CD4-positive, alpha-beta T cell treated with Interleukin-6 at 100 ng/mL for 8 hours (primary cell): ENCODE measurements at regions not wholly inside any gene's neighbourhood (a gene's known extent, or its start where the extent isn't known, plus 50 kb on each side); places are given as distances from the start of the nearest gene placed in this dataset.
A peak's percentile ranks its signal among the peaks of the same experiment; 100 is the strongest.

Experiments used
- DNase-seq: peaks from one replicate; pipeline ENCODE4 v3.0.0-alpha.2; 2020; ENCODE audit warnings: mixed read lengths, low spot score

DNA sequence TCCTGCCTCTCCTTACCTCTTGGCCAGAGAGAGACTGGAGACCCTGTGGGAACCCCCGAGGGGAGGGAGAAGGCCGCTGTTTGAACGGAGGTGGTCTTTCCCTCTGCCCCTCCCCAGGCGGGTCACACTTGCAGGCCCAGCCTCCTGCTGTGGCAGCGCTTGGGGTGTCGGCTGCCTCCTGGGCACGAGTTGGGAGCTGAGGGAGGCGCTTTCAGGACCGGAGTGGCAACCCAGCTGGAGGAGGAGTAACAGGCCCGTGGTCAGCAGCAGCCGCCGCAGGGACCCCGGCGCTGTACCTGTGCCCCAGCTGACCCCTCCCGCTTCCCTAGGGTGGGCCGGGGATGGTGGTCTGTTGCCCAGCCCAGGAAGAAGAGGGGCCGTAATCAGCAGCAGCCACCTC lies 278.3 kb downstream of the SEC14L1 start:
- no peak for DNase-seq

GRCh38 chr17:77419547-77420094 lies 278.9 kb downstream of the SEC14L1 start:
- DNase-seq, result no peak

DNA sequence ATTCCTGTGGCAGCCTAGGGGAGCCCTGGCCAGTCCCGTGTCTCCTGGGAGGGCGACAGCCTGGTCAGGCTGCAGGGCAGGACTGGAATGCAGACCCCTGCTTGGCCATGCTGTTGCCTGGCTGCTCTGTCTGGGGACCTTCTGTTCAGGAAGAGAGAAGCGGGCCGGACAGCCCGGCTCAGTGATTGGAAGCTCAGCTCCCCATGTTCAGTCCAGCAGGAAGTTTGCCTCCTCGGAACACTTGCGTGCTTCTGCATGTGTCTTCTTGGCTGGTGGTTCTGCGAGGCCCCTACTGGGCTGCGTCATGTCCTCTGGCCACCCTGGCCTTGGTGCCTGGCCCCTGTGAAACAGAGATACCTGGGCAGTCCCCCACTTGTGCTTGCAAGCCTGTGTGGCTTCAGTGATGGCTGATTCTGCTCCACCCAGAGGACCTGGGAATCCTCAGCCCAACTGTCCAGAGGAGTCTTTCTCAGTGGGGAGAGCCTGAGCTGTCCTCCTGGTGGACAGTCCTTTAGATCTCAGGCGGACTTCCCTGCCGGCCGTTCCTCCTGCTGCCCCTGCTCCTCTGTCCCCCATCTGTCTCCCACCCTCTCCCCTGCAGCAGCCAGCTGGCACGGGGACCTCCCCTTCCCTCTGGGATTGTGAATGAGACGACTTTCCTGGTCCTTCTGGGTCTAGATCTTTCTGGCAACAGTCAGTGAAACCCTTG lies 279.5 kb downstream of the SEC14L1 start:
- DNase-seq, result no peak

GRCh38 chr17:77420804-77421629 lies 280.2 kb downstream of the SEC14L1 start:
- peak; percentile 56 for DNase-seq

GRCh38 chr17:77421630-77421972 lies 280.8 kb downstream of the SEC14L1 start:
- DNase-seq, result no peak

- DNase-seq, result no peak
Observed at GRCh38 chr17:77422104-77422747, 281.5 kb downstream of the SEC14L1 start.

DNA sequence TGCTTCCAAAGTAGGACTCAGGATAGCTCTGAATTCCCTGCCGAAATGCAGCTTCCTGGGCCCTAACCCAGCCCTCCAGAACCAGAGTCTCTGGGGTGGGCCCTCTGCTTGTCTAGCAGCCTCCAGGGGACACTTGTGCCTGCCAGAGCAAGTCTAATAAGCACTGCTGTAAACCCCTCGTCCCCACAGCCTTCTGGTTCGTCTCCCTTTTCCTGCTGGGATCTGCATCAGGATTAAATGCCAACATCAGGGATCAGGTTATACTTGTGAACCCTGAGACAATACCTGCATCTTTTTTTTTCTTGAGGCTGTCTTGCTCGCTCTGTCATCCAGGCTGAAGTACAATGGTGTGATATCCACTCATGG lies 282.0 kb downstream of the SEC14L1 start:
- no peak for DNase-seq

- no peak for DNase-seq
Observed at GRCh38 chr17:77423589-77424451, 283.1 kb downstream of the SEC14L1 start.

DNA sequence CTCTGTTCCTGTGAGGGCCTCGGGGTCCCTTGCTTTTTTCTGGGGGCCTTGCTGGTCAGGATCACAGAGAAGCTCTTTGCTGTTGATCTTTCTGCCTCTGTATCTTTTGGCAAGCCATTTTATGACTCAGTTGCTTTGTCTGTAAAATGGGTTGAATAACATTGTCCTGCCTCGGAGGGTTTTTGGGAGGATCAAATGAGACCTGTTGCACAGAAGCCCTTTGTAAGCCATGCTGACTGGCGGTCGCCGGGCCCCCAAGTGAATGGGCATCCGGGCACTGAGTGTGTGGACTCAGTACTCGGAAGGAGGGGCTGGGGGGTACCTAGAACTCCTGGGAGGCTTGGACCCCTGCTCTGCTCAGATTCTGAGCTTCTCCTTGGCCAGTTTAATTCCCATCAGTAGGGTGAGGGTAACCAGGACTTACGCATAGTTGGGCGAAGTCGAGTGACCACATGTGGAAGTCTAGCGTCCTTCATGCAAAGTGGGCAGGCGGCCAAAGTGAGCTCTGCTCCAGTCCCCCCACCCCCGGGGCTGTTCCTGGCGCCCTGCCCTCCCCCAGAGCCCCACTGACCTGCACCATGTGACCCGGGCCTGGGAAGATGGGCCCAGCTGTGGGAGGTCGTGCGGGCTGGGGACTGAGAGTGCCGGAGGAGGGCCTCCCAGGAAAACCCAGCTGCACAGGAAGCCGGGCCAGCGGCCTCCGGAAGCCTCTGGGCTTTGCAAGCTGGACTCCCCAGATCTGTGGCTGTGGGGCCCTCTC lies 284.0 kb downstream of the SEC14L1 start:
- DNase-seq, result no peak

DNA sequence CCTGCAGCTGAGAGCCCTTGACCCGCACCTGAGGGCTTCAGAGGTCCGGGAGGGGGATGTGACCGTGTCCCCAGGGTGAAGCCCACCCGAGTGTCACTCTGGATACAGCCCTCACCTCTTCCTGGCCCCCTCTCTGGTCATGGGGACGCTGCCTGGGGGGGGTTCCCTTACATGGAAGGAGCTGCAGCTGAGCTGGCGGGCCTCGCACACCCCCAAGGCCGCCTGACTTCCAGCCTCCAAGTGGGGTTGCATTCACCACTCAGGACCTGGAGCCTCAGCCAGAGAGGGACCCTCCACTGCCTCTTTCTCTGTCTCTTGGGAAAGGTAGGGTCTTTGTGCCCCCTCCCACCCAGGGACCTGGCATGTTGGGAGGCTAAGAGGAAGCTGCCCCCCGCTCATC lies 284.6 kb downstream of the SEC14L1 start:
- DNase-seq, result no peak

GRCh38 chr17:77425791-77426641 lies 285.2 kb downstream of the SEC14L1 start:
- DNase-seq, result no peak

DNA sequence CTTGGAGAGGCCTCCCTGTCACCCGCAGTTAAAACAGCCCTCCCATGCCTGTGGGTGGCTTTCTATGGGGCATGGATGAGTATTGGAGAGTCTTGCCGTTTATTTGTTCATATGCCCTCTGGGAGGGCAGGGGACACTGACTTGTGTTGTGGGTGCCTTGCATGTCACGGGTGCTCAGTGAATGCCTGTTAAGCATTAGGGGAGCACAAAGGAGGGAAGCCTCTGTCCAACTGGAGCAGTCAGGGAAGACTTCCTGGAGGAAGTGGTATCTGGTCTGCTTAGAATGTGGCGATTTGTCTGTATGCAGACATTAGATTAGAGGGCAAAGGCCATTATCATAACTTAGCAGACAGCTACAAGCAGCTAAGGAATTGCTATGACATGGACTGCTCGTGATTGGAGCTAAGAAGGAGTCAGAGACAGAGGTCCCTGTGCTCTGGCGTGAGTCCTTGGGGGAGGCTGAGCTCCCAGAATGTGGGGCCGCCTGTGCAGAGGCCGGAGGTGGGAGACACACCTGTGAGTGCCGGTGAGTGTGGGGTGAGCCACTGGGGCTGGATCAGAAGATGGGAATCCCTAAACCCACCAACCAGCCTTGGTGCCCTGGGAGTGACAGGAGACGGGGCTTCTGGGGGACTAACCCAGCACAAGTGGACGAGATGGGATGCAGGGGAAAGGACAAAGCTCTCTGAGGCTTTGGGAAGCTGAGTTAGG lies 286.1 kb downstream of the SEC14L1 start:
- no peak for DNase-seq

DNA sequence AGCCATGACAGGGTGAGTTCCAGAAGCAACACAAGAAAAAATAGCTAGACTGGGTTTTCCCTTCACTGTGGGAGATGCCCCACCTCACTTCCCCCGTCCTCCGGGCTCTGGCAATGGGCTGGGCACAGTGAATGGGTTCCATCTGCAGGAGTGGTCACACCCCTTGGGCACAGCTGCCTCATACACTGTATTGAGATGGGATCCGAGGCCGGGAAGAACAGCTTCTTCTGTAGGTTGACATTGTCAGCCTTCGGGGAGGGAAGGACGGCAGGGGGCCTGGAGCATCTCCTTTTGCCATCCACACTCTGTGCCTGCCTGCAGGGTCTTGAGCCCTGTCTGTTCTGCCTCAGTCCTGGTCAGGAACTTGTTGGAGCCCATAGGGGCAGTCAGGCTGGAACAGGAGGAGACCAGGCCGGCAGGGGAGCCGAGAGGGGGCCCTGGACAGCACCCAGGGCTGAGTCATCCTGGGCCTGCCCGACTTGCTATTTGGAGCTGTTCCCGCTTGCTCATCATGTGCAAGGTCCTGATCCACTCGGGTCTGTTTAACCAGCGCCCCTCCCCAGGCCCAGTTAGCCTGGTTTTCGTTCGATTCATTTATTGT lies 286.7 kb downstream of the SEC14L1 start:
- no peak for DNase-seq

GRCh38 chr17:77428020-77428748 lies 287.4 kb downstream of the SEC14L1 start:
- no peak for DNase-seq

GRCh38 chr17:77428749-77429368 lies 288.1 kb downstream of the SEC14L1 start:
- DNase-seq, result no peak

DNA sequence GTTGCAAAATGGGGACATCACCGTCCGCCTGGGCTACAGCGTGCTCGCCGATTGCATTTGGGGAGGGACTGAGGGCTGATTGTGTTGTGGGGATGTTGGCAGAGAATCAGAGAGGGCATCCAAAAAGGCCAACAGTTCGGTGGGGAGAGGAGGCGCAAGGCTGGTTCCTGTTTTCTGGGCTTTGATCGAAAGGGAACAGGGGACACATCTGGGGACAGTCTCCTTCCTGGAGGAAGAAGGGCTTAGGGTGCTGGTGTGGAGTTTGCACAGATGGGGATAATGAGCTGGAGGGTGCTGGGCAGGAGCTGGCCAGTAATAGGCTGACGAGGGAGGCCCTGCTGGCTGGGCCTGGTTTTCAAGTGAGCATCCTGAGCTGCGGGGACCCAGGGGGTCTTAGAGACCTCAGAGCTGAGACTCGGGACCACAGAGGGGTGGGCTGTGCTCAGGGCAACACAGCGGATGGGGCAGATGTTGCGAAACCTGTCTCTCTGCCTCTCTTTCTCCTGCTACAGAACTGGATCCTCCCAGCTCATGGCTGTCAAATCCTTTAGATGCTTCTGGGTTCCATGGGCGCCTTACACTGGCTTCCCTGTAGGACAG lies 288.7 kb downstream of the SEC14L1 start:
- DNase-seq, result no peak

DNA sequence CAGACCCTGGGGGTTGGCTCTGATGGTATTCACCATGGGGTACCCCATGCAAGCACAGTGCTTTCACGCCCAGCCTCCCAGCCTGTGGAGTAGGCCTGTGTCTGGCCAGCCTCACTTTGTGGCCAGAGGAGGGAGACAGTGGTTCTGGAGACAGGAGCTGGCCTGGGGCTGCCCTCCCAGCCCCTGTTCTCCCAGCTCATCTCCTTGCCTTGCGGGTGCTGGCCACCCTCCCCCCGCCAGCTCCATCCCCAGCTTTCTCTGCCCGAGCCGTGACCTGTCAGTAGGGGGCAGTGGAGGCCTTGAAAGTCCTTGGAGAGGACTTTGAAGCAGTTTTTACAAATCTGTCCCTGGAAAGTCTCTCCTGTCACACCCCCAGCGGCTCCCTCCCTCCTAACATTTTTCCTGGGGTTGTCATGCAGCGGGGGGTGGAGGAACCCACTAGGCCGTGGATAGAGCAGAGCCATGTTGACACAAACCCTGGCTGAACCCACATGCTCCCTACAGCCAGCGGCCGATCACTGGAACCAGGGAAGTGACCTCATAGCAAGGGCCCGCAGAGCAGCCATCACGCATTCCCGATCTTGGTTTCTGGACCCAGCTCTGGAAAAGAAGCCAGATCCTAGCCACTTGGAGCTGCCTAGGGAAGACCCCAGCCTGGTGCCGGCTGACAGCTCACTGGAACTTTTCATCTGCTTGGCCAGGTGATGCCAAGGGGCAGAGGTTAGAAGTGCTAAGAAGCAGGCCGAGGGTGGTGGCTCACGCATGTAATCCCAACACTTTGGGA lies 289.4 kb downstream of the SEC14L1 start:
- DNase-seq, result peak; percentile 81
